Endothelial cell of umbilical vein (primary cell): ENCODE measurements at regions not wholly inside any gene's neighbourhood (a gene's known extent, or its start where the extent isn't known, plus 50 kb on each side); places are given as distances from the start of the nearest gene placed in this dataset.

Source experiments
- BruUV-seq: library from RNA; stranded (reverse); fragments of 400-500 nt; replicated peaks from 2 replicates; lab custom pipeline; 2021; lab: Mats Ljungman, UMichigan
- CTCF ChIA-PET: fragments of 300-600, 350-600 bp; sonication (Branson Sonifier 250); formaldehyde crosslinking; loops from one replicate; lab custom pipeline; 2021; ENCODE audit warnings: antibody characterized with exemption, inconsistent platforms; lab: Charles Lee
- POLR2A ChIA-PET: fragments of 300-600, 350-600 bp; sonication (Branson Sonifier 250); formaldehyde crosslinking; loops from one replicate; lab custom pipeline; 2021; ENCODE audit warnings: antibody characterized with exemption, inconsistent platforms; lab: Charles Lee
- DNase-seq: peaks from one replicate; pipeline ENCODE4 v3.0.0-alpha.2; 2011; ENCODE audit warnings: low read depth, low spot score
- FAIRE-seq: peaks from 2 replicates; lab custom pipeline; 2011; peaks lifted over from hg19 to GRCh38; lab: Jason Lieb, UNC
- H2AFZ ChIP-seq: 2 replicates; pipeline ENCODE4 v1.6.0; 2012; ENCODE audit warnings: low read depth, low read length, control low read depth, inconsistent platforms
- H3K27ac ChIP-seq: 2 replicates; pipeline ENCODE4 v1.5.1; 2011; ENCODE audit warnings: low read depth, mild to moderate bottlenecking, control low read depth, low read length, moderate library complexity; ENCODE audit not compliant: insufficient read depth
- H3K27me3 ChIP-seq, 2 experiments: 2 replicates each; pipeline versions ENCODE4 v1.6.0 to v1.6.1; 2011; ENCODE audit warnings: low read length in 2 of 2, mixed read lengths in 1 of 2; ENCODE audit not compliant: control insufficient read depth in 2 of 2, insufficient read depth in 2 of 2
- H3K36me3 ChIP-seq, 2 experiments: 2 replicates in 1 of 2; 3 replicates in 1 of 2; pipeline ENCODE4 v1.5.1; 2011; ENCODE audit warnings: low read length in 2 of 2, mild to moderate bottlenecking in 1 of 2, moderate library complexity in 1 of 2; ENCODE audit not compliant: control insufficient read depth in 2 of 2, insufficient read depth in 2 of 2; ENCODE audit errors: extremely low read depth in 1 of 2
- H3K4me1 ChIP-seq: 3 replicates; pipeline ENCODE4 v1.5.1; 2011; ENCODE audit warnings: mild to moderate bottlenecking, low read length; ENCODE audit not compliant: control insufficient read depth, insufficient read depth; ENCODE audit errors: extremely low read depth
- H3K4me2 ChIP-seq: 2 replicates; pipeline ENCODE4 v1.6.1; 2011; ENCODE audit warnings: low read length, control low read depth, mixed read lengths; ENCODE audit not compliant: insufficient read depth
- H3K4me3 ChIP-seq, 3 experiments: fragments of 200-600 bp in 1 of 3; sonication (generic), shearing (Covaris generic) in 1 of 3; replicated peaks in 1 of 3; 2 replicates each; pipeline ENCODE4 v1.5.1; 2011 to 2016; ENCODE audit warnings: control low read depth in 3 of 3, low read length in 3 of 3, mild to moderate bottlenecking in 2 of 3, inconsistent platforms in 1 of 3, low read depth in 1 of 3, moderate library complexity in 1 of 3; ENCODE audit not compliant: insufficient read depth in 1 of 3
- H3K79me2 ChIP-seq: 2 replicates; pipeline ENCODE4 v1.6.0; 2012; ENCODE audit warnings: low read length, inconsistent platforms; ENCODE audit not compliant: control insufficient read depth, insufficient read depth
- H3K9ac ChIP-seq: replicated peaks from 2 replicates; pipeline ENCODE3; 2011; ENCODE audit warnings: low read length, control low read depth; ENCODE audit not compliant: insufficient read depth; ENCODE audit errors: extremely low read depth
- H3K9me1 ChIP-seq: replicated peaks from 3 replicates; pipeline ENCODE4 v1.6.0; 2011; ENCODE audit warnings: mild to moderate bottlenecking, low read length; ENCODE audit not compliant: control insufficient read depth, insufficient read depth; ENCODE audit errors: extremely low read depth
- H3K9me3 ChIP-seq: replicated peaks from 2 replicates; pipeline ENCODE4 v1.5.1; 2012; ENCODE audit warnings: low read length, inconsistent platforms; ENCODE audit not compliant: control insufficient read depth, insufficient read depth
- H4K20me1 ChIP-seq: replicated peaks from 2 replicates; pipeline ENCODE3; 2011; ENCODE audit warnings: mild to moderate bottlenecking, low read length; ENCODE audit not compliant: control insufficient read depth, insufficient read depth; ENCODE audit errors: extremely low read depth
- EZH2 ChIP-seq: IDR thresholded peaks from 2 replicates; pipeline ENCODE4 v1.6.1; 2012; ENCODE audit warnings: borderline replicate concordance, low read depth, mild to moderate bottlenecking, moderate library complexity, low read length, inconsistent platforms; ENCODE audit not compliant: severe bottlenecking
- FOS ChIP-seq: IDR thresholded peaks from 2 replicates; pipeline ENCODE4 v1.6.1; 2011; ENCODE audit warnings: mild to moderate bottlenecking, low read length, moderate library complexity, borderline replicate concordance; ENCODE audit not compliant: insufficient read depth
- GATA2 ChIP-seq: IDR thresholded peaks from 2 replicates; pipeline ENCODE4 v1.7.0; 2011; ENCODE audit warnings: low read depth, mild to moderate bottlenecking, moderate library complexity, mixed read lengths, low read length; ENCODE audit not compliant: insufficient read length, insufficient read depth
- JUN ChIP-seq: IDR thresholded peaks from 2 replicates; pipeline ENCODE4 v1.6.1; 2011; ENCODE audit warnings: borderline replicate concordance, low read depth; ENCODE audit not compliant: insufficient read length, insufficient read depth
- MYC ChIP-seq: IDR thresholded peaks from one replicate; pipeline ENCODE4 v1.6.1; 2011; ENCODE audit warnings: mild to moderate bottlenecking, low read depth, low read length
- POLR2A ChIP-seq: IDR thresholded peaks from 2 replicates; pipeline ENCODE4 v1.6.1; 2012; ENCODE audit warnings: low read depth, mild to moderate bottlenecking, control low read depth, low read length
- POLR2AphosphoS5 ChIP-seq: IDR thresholded peaks from 2 replicates; pipeline ENCODE4 v1.6.1; 2012; ENCODE audit warnings: low read depth, mild to moderate bottlenecking, control low read depth, low read length, moderate library complexity; ENCODE audit not compliant: insufficient read depth
- dilution Hi-C: fragments of 300-500 bp; cut with MboI; formaldehyde crosslinking; loops from one replicate; pipeline ENCODE4 v1.15.0; 2019; ENCODE audit warnings: low sequenced_read_pairs; ENCODE audit not compliant: extremely low pct_ligation_motif_present
- intact Hi-C: fragments of 100-400 bp; cut with micrococcal nuclease; formaldehyde crosslinking; loops from one replicate; pipeline ENCODE4 v1.10.0; 2022
- TF ChIP-seq, protein P1 (sequence below): IDR thresholded peaks from 2 replicates; pipeline ENCODE4 v1.6.1; 2011; ENCODE audit not compliant: insufficient read depth, insufficient read length
- TF ChIP-seq, protein P2 (sequence below), 2 donors: IDR thresholded peaks; 1 replicate in 1 of 2; 2 replicates in 1 of 2; pipeline ENCODE4 v1.5.1; 2011; ENCODE audit warnings: low read length in 2 of 2, mild to moderate bottlenecking in 2 of 2, moderate library complexity in 2 of 2, control low read depth in 1 of 2, inconsistent platforms in 1 of 2, low read depth in 1 of 2; ENCODE audit not compliant: insufficient read depth in 1 of 2; ENCODE audit errors: extremely low read depth in 1 of 2

DNA sequence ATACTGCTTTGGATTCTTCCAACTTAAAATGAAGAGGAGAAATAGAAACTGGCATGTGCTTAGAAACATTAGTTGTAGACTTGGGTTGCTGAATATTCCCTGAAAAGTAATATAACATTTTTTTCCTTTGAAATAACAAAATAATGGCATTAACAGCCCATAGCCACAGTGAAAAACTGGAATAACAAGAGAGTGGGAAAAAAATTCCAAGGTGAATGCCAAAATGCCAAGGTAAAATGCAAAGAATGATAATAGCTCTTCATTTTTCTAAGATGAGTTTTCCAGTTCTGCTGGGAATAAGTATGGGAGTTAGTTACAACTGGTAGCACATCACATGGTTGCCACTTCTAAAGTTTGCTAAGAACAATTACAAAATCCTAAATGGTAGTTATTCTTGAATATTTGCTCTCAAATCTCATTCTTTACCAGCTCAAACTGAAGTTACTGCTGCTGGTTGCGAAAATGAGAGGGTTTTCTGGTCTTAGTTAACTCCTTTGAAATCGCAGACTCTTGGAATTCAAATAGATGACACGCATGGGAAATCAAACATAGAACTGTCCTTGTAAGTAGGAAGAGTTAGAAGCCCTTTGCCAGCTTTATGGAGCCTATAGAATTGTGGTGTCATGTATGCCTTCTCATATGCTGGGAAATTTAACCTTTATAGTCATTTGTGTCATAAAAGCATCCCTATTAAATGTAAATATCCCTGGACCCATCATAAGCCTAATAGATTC lies 165.0 kb upstream of the DCN start:
- intact Hi-C loops = no loop called here
- no peaks in the 10 kb centered on the region for H3K9me1 ChIP-seq
- FAIRE-seq (no peak), DNase-seq (no peak)
- no peaks in the 10 kb centered on the region for H4K20me1 ChIP-seq
- H3K36me3 ChIP-seq = no peaks in the 10 kb centered on the region
- H3K27ac ChIP-seq = no peak overlapping the region
- no peaks in the 10 kb centered on the region for H3K9me3 ChIP-seq
- dilution Hi-C loops = no loop called here
- TF ChIP-seq GATA2 (no peak), POLR2A (no peak), FOS (no peak), EZH2 (no peak), JUN (no peak), MYC (no peak), POLR2AphosphoS5 (no peak)
- TF ChIP-seq, protein P1, sequence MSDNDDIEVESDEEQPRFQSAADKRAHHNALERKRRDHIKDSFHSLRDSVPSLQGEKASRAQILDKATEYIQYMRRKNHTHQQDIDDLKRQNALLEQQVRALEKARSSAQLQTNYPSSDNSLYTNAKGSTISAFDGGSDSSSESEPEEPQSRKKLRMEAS = no peak
- TF ChIP-seq, protein P2, sequence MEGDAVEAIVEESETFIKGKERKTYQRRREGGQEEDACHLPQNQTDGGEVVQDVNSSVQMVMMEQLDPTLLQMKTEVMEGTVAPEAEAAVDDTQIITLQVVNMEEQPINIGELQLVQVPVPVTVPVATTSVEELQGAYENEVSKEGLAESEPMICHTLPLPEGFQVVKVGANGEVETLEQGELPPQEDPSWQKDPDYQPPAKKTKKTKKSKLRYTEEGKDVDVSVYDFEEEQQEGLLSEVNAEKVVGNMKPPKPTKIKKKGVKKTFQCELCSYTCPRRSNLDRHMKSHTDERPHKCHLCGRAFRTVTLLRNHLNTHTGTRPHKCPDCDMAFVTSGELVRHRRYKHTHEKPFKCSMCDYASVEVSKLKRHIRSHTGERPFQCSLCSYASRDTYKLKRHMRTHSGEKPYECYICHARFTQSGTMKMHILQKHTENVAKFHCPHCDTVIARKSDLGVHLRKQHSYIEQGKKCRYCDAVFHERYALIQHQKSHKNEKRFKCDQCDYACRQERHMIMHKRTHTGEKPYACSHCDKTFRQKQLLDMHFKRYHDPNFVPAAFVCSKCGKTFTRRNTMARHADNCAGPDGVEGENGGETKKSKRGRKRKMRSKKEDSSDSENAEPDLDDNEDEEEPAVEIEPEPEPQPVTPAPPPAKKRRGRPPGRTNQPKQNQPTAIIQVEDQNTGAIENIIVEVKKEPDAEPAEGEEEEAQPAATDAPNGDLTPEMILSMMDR (IDR thresholded peaks at IDR 0.05; ENCODE audit: extremely low read depth in 1 of 2, insufficient read depth in 1 of 2, low read depth in 1 of 2, low read length in 2 of 2) = no peak
- H3K4me3 ChIP-seq = no peak overlapping the region
- H3K27me3 ChIP-seq = no peaks in the 10 kb centered on the region
- ChIA-PET CTCF (interaction anchor here (0.6 to 1.2 kb wide), 3 partner anchors 9 to 240 kb away, joined by 3 to 11 read pairs (median 3); no protein-coding TSS in a partner anchor), POLR2A (no interaction called here)
- H3K4me2 ChIP-seq = no peak overlapping the region
- BruUV-seq = no TSS peak
- H3K9ac ChIP-seq = no peak overlapping the region
- no peak overlapping the region for H2AFZ ChIP-seq
- no peaks in the 10 kb centered on the region for H3K4me1 ChIP-seq
- no peaks in the 10 kb centered on the region for H3K79me2 ChIP-seq
